ENCODE measurements at regions not wholly inside any gene's neighbourhood (a gene's known extent, or its start where the extent isn't known, plus 50 kb on each side); places are given as distances from the start of the nearest gene placed in this dataset.

DNA sequence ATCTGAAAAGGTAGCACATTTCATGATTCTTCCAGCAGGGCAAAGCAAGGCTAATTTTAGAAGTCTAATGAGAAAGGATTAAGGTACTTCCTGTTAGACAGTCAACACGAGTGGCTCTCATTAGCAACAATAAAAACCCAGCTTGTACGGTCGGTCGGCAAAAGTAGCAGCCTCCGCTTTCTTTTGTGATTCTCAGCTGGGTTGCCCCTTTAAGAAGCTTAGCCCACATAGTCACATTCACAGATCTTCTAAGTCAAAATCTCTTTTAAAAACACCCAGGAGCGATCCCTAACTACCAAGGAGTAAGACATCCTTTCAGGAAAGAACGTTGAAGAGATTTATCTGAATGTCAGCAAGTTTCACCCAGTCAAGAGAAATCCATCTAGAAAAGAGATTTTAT, 684.8 kb downstream of the DIAPH3 start:
- TF ChIP-seq CSDC2 (CRISPR knock-in tag; IDR thresholded peaks at IDR 0.05) = no peak
- TF ChIP-seq RARB (CRISPR knock-in tag; IDR thresholded peaks at IDR 0.05) = no peak
- TF ChIP-seq ZNF8 (CRISPR knock-in tag; IDR thresholded peaks at IDR 0.05) = no peak
- TF ChIP-seq ZFP30 (CRISPR knock-in tag; IDR thresholded peaks at IDR 0.05) = no peak
- TF ChIP-seq ESRRG (CRISPR knock-in tag; IDR thresholded peaks at IDR 0.05) = no peak
- TF ChIP-seq, protein P1, sequence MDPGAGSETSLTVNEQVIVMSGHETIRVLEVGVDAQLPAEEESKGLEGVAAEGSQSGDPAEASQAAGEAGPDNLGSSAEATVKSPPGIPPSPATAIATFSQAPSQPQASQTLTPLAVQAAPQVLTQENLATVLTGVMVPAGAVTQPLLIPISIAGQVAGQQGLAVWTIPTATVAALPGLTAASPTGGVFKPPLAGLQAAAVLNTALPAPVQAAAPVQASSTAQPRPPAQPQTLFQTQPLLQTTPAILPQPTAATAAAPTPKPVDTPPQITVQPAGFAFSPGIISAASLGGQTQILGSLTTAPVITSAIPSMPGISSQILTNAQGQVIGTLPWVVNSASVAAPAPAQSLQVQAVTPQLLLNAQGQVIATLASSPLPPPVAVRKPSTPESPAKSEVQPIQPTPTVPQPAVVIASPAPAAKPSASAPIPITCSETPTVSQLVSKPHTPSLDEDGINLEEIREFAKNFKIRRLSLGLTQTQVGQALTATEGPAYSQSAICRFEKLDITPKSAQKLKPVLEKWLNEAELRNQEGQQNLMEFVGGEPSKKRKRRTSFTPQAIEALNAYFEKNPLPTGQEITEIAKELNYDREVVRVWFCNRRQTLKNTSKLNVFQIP (CRISPR knock-in tag; IDR thresholded peaks at IDR 0.05; ENCODE audit: borderline replicate concordance, low read depth) = no peak
- no peak for TF ChIP-seq TCF4 (CRISPR knock-in tag; IDR thresholded peaks at IDR 0.05; ENCODE audit: borderline replicate concordance)
- no peak for TF ChIP-seq ZNF565 (CRISPR knock-in tag; conservative IDR thresholded peaks at IDR 0.05; ENCODE audit: low read depth)
- TF ChIP-seq TOX (CRISPR knock-in tag; IDR thresholded peaks at IDR 0.05; ENCODE audit: borderline replicate concordance) = no peak
- ATAC-seq = no peak

DNA sequence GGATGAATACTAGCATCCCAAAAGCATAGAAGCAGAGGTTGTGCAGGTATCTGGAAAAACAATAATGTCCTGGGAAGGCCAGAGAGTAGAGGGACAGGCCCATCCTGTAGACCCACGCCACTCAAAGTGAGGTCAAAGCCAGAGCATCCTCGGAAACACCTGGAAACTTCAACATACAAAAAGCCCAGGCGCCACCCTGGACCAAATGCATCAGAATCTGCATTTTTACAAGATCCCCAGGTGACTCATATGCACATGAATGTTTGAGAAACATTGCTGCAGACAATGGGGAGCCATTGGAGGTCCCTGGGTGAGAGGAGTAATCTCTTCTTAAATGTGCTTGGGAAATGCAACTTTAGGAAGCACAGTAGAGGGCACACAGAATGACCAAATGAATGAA, 684.1 kb downstream of the DIAPH3 start:
- TF ChIP-seq ZNF70 (CRISPR knock-in tag; IDR thresholded peaks at IDR 0.05) (no peak), ZNF565 (CRISPR knock-in tag; conservative IDR thresholded peaks at IDR 0.05; ENCODE audit: low read depth) (no peak), OSR1 (CRISPR knock-in tag; IDR thresholded peaks at IDR 0.05) (no peak)
- TF ChIP-seq, protein P2, sequence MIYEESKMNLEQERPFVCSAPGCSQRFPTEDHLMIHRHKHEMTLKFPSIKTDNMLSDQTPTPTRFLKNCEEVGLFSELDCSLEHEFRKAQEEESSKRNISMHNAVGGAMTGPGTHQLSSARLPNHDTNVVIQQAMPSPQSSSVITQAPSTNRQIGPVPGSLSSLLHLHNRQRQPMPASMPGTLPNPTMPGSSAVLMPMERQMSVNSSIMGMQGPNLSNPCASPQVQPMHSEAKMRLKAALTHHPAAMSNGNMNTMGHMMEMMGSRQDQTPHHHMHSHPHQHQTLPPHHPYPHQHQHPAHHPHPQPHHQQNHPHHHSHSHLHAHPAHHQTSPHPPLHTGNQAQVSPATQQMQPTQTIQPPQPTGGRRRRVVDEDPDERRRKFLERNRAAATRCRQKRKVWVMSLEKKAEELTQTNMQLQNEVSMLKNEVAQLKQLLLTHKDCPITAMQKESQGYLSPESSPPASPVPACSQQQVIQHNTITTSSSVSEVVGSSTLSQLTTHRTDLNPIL (CRISPR knock-in tag; IDR thresholded peaks at IDR 0.05; ENCODE audit: low read depth) = no peak
- TF ChIP-seq, protein P3, sequence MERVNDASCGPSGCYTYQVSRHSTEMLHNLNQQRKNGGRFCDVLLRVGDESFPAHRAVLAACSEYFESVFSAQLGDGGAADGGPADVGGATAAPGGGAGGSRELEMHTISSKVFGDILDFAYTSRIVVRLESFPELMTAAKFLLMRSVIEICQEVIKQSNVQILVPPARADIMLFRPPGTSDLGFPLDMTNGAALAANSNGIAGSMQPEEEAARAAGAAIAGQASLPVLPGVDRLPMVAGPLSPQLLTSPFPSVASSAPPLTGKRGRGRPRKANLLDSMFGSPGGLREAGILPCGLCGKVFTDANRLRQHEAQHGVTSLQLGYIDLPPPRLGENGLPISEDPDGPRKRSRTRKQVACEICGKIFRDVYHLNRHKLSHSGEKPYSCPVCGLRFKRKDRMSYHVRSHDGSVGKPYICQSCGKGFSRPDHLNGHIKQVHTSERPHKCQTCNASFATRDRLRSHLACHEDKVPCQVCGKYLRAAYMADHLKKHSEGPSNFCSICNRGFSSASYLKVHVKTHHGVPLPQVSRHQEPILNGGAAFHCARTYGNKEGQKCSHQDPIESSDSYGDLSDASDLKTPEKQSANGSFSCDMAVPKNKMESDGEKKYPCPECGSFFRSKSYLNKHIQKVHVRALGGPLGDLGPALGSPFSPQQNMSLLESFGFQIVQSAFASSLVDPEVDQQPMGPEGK (CRISPR knock-in tag; IDR thresholded peaks at IDR 0.05; ENCODE audit: borderline replicate concordance) = no peak
- TF ChIP-seq, protein P1 (CRISPR knock-in tag; IDR thresholded peaks at IDR 0.05; ENCODE audit: borderline replicate concordance, low read depth) = no peak

DNA sequence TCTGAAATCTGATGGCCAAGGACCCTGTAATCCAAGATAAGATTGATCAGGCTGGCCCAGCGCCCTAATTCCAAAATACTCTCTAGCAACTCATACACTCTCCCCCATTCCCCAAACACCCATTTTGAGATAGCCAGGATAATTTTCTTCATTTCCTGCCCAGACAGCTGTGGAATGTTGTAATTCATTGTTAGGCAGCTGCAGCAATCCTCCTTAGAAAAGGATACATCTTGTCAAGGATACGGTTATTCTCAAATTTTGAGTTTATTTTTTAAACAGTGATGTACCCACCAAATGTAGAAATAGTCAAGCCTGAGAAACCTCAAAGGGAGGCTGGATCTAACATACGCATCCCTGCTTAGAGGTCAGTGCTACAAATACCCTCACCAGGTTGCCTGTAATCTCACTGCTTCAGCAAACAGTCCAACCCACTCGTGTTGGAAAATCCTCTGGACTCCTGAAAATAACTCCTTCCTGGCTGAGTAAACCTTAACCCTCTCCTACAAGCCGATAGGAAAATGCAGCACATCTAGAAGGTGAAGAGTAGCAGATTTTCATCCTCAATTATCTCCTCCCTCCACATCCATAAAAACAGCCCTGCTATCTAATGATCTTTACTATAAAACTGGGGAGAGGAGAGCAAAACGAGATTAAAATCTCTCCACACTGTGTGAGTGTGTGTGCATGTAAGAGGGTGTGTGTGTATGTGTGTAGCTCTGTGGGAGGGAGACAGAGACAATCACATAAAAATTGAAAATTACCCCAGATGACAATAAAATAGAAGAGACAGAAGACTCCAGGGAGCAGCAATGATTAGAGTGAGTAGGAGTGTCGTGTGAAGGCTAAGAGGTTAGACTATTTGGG, 683.1 kb downstream of the DIAPH3 start:
- peak; percentile 20; the same call in 1 of the 2 replicates for TF ChIP-seq TCF4 (CRISPR knock-in tag; IDR thresholded peaks at IDR 0.05; ENCODE audit: borderline replicate concordance)
- TF ChIP-seq, protein P2 (CRISPR knock-in tag; IDR thresholded peaks at IDR 0.05; ENCODE audit: low read depth) = no peak
- TF ChIP-seq ISL1 (CRISPR knock-in tag; IDR thresholded peaks at IDR 0.05) = 0 out of 2 replicates have a peak, but pooled peaks have one; percentile 1
- peak; percentile 13 for ATAC-seq

More for the DNA sequence above, 684.1 kb downstream of the DIAPH3 start:
- ATAC-seq = no peak

DNA sequence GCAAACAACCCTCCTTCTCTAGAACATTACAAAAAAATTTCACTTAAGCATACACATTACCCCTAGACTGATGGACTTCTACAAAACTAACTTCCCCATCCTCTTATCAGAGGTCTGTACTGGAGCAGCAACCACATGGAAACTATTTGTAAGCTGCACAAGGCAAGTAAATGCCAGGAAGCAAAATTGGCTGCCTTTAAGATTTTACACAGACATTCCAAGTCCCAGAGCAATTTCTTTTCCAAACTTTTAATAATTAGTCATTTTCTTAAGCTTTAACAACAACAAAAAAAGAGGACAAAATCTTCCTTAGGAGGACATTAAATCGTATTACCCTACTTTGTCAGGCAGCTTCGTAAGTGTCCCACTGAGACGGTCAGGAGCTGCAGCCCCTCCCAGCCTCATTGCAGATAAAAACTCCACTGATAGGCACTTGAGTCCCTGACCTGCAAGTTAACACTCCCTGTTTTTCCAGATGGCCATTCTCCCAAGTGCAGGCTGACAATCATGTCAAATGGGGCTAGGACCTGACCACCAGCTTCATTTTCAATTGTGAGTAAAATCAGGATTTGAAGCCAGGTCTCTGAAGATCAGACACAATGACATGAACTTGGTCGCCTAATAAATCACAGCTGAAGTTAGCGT, 680.1 kb downstream of the DIAPH3 start:
- TF ChIP-seq ZFP3 (CRISPR knock-in tag; IDR thresholded peaks at IDR 0.05) (0 out of 2 replicates have a peak, but pooled peaks have one; percentile 26), TCF4 (CRISPR knock-in tag; IDR thresholded peaks at IDR 0.05; ENCODE audit: borderline replicate concordance) (no peak), CSDC2 (CRISPR knock-in tag; IDR thresholded peaks at IDR 0.05) (no peak), ISL1 (CRISPR knock-in tag; IDR thresholded peaks at IDR 0.05) (0 out of 2 replicates have a peak, but pooled peaks have one; percentile 23)
- TF ChIP-seq, protein P4, sequence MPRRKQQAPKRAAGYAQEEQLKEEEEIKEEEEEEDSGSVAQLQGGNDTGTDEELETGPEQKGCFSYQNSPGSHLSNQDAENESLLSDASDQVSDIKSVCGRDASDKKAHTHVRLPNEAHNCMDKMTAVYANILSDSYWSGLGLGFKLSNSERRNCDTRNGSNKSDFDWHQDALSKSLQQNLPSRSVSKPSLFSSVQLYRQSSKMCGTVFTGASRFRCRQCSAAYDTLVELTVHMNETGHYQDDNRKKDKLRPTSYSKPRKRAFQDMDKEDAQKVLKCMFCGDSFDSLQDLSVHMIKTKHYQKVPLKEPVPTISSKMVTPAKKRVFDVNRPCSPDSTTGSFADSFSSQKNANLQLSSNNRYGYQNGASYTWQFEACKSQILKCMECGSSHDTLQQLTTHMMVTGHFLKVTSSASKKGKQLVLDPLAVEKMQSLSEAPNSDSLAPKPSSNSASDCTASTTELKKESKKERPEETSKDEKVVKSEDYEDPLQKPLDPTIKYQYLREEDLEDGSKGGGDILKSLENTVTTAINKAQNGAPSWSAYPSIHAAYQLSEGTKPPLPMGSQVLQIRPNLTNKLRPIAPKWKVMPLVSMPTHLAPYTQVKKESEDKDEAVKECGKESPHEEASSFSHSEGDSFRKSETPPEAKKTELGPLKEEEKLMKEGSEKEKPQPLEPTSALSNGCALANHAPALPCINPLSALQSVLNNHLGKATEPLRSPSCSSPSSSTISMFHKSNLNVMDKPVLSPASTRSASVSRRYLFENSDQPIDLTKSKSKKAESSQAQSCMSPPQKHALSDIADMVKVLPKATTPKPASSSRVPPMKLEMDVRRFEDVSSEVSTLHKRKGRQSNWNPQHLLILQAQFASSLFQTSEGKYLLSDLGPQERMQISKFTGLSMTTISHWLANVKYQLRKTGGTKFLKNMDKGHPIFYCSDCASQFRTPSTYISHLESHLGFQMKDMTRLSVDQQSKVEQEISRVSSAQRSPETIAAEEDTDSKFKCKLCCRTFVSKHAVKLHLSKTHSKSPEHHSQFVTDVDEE (CRISPR knock-in tag; IDR thresholded peaks at IDR 0.05) = peak; percentile 48; the same call in 1 of the 2 replicates
- peak; percentile 89 for ATAC-seq

Measured in SK-N-SH treated with all-trans-retinoic acid at 6 μM for 48 hours (cell line).